Fibroblast of mammary gland (primary cell): ENCODE measurements at regions not wholly inside any gene's neighbourhood (a gene's known extent, or its start where the extent isn't known, plus 50 kb on each side); places are given as distances from the start of the nearest gene placed in this dataset.

Experiments
- DNase-seq: peaks from one replicate; pipeline ENCODE4 v3.0.0-alpha.2; 2010; ENCODE audit warnings: low read depth
- H3K4me3 ChIP-seq: 2 replicates; pipeline ENCODE4 v1.5.1; 2011; ENCODE audit warnings: low read depth, mild to moderate bottlenecking, low read length, moderate library complexity; ENCODE audit not compliant: control insufficient read depth
- CTCF ChIP-seq: conservative IDR thresholded peaks from 2 replicates; pipeline ENCODE4 v1.5.1; 2011; ENCODE audit warnings: low read depth, low read length, inconsistent platforms; ENCODE audit not compliant: control insufficient read depth, insufficient read depth

GRCh38 chr20:41889844-41890224 lies 271.7 kb upstream of the CHD6 start:
- H3K4me3 ChIP-seq = no peak overlapping the region
- DNase-seq = no peak
- TF ChIP-seq CTCF = no peak

GRCh38 chr20:41889126-41889843 lies 271.1 kb upstream of the CHD6 start:
- DNase-seq = no peak
- H3K4me3 ChIP-seq = no peak overlapping the region
- TF ChIP-seq CTCF = no peak

GRCh38 chr20:41888434-41888833 lies 270.3 kb upstream of the CHD6 start:
- H3K4me3 ChIP-seq = no peak overlapping the region
- DNase-seq = no peak
- no peak for TF ChIP-seq CTCF

GRCh38 chr20:41887500-41887899 lies 269.3 kb upstream of the CHD6 start:
- no peak for TF ChIP-seq CTCF
- DNase-seq = no peak
- no peak overlapping the region for H3K4me3 ChIP-seq

- TF ChIP-seq CTCF = no peak
Observed at GRCh38 chr20:41881466-41882046, 263.4 kb upstream of the CHD6 start.

GRCh38 chr20:41879123-41879522 lies 260.9 kb upstream of the CHD6 start:
- no peak for DNase-seq
- H3K4me3 ChIP-seq = no peak overlapping the region
- TF ChIP-seq CTCF = no peak

More at GRCh38 chr20:41881466-41882046, 263.4 kb upstream of the CHD6 start:
- no peak overlapping the region for H3K4me3 ChIP-seq
- DNase-seq = no peak
